ENCODE measurements at regions not wholly inside any gene's neighbourhood (a gene's known extent, or its start where the extent isn't known, plus 50 kb on each side); places are given as distances from the start of the nearest gene placed in this dataset.
"Not testable (repeated sequence)": the region's sequence is repeated elsewhere in the genome, so short reads cannot be mapped to it uniquely, and the experiment has no call there.

DNA sequence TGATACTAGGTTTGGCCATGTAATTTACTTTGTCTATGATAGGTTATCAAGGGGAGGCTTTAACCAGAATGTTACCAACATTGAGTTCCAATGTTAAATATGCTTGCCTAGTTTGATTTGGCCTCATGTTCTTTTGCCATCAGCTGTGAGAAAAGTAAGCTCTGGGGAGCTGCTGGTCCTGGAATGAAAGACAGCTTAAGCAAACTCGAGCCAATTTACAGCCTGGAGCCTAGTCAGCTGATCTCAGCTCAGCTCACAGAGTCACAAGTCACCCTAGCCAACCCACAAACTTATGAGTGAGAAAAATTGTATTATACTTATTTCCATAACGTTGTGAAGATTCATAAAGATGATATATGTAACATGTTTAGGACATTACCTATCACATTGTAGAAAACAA lies 426.7 kb downstream of the RWDD3 start:
- no peak for FAIRE-seq

GRCh38 chr1:95663530-95663929 lies 429.5 kb downstream of the RWDD3 start:
- not testable (repeated sequence) for DNase-seq (ENCODE audit: low spot score); FAIRE-seq

More for the DNA sequence above, 426.7 kb downstream of the RWDD3 start:
- DNase-seq (ENCODE audit: low spot score) = no peak

- FAIRE-seq (no peak), DNase-seq (ENCODE audit: low spot score) (no peak)
Measured at GRCh38 chr1:95668165-95668564, 434.2 kb downstream of the RWDD3 start.

- DNase-seq (ENCODE audit: low spot score); FAIRE-seq: not testable (repeated sequence)
Measured at GRCh38 chr1:95669638-95670037, 435.6 kb downstream of the RWDD3 start.

GRCh38 chr1:95671098-95671497 lies 437.1 kb downstream of the RWDD3 start:
- FAIRE-seq = no peak
- no peak for DNase-seq (ENCODE audit: low spot score)

- no peak for DNase-seq (ENCODE audit: low spot score)
- FAIRE-seq = no peak
Measured at GRCh38 chr1:95679262-95679661, 445.3 kb downstream of the RWDD3 start.

DNA sequence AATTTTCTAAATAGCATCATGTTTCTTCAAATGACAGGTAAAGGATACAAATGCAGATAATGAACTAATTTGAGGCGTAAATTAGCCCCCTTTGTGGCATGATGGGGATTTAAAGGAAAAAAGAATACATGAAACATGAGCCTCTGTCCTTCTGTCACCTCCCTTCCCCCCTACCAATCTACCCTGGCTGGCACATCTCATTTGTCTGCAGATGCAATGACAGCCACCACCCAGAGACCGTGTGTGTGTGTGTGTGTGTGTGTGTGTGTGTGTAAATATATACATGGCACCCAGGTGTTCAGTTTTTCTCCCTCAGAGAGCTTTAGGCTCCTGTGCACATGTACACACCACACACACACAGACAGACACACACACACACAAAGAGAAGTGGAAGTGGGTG lies 451.1 kb downstream of the RWDD3 start:
- FAIRE-seq (no peak), DNase-seq (ENCODE audit: low spot score) (no peak)

DNA sequence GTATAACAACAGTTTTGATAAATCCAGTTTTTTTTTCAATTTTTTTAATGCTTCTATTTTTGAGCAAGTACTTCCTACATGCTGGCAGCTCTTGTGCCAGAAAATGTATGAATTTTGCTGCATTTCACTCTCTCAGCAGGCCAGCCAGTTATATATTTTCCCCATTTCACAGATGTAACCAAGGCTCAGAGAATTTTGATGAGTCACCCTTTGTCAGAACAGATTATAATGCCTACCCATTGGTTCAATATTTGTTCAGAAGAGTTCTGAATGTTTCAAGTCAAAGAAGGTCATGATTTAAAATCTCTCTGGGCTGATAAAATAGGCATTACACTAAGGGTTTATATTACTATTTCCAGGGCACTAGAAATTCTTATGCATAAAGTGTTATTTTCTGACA lies 452.2 kb downstream of the RWDD3 start:
- no peak for FAIRE-seq

DNA sequence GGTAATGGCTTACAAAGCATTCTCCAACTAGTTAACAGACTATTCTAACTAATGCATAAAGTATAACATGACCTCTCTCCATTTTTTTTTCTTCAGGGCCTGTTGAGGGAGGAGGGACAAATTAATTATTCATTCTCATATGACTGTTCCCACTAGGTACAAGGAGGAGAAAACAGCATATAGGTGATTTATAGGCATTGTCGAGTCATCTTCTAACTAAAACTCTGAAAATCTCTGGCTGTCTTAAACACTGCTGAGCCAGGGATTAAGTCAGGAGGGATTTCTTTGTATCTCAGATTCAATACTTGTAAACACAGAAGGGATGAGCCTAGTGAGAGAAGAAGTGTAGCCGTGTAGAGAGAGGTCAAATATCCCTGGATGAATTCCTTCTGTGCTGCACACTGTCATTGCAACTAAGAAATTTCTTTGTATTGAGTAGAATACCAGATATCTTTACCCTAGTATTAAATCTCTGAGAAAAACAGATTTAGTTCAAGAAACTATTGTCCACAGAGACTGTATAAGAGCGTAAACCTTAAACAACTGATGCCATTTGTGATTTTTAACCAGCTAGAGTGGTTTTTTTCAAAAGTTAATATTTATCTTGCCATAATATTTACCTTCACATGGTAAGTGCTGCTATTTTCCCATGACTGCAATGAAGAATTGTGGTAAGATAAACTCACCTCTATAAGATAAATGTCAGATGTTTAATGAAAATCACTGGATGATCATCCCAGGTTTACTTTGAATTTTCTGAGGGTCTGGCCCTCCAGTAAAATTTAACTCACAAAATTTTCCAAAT lies 465.3 kb downstream of the RWDD3 start:
- no peak for FAIRE-seq
- no peak for DNase-seq (ENCODE audit: low spot score)

More for the DNA sequence above, 452.2 kb downstream of the RWDD3 start:
- DNase-seq (ENCODE audit: low spot score) = no peak

GRCh38 chr1:95701450-95702173 lies 467.6 kb downstream of the RWDD3 start:
- DNase-seq (ENCODE audit: low spot score) = no peak
- no peak for FAIRE-seq

- DNase-seq (ENCODE audit: low spot score) (no peak), FAIRE-seq (no peak)
Measured at GRCh38 chr1:95703046-95703445, 469.0 kb downstream of the RWDD3 start.

DNA sequence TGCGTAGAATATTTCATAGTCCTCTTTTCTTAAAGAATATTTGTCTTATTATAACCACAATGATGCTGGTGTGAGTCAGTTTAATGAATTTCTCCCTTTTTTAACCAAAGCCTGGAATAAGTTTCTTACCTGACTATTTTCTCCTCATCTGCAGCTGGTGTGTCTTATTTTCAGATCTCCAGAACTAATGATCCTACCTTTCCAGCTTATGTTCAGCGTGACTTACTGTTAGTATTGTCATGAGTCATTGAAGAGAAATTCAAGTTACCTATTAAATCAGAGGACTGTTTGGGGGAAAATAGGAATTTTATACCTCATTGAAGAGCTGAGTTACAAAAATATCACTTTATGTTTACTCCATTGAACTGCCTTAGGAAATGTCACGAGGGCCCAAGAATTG lies 482.1 kb downstream of the RWDD3 start:
- DNase-seq (ENCODE audit: low spot score) (no peak), FAIRE-seq (no peak)

GRCh38 chr1:95716550-95716949 lies 482.5 kb downstream of the RWDD3 start:
- DNase-seq (ENCODE audit: low spot score) = no peak
- FAIRE-seq = no peak

DNA sequence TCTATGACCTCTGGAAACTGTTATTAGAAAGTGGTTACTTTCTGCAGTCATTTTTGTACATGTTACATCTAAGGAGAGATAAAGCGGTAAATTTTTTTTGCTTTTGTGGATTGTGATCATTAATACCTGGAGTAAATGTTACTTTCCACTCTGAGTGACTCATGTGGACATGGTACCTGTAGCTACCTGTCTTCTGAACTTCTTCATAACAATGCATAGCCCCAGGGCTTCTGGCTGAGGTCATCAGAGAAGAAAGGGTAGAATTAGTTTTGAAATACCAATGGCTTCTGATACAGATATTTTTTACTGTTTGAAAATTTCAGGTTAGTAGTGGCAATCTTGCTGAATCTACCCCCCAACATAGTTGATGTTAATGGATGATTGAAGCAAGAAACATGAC lies 489.3 kb downstream of the RWDD3 start:
- FAIRE-seq (no peak), DNase-seq (ENCODE audit: low spot score) (no peak)

- DNase-seq (ENCODE audit: low spot score) = no peak
- FAIRE-seq = no peak
Measured at GRCh38 chr1:95728841-95729240, 494.8 kb downstream of the RWDD3 start.

- no peak for FAIRE-seq
- no peak for DNase-seq (ENCODE audit: low spot score)
Measured at GRCh38 chr1:95730986-95731385, 497.0 kb downstream of the RWDD3 start.

GRCh38 chr1:95731466-95731865 lies 497.5 kb downstream of the RWDD3 start:
- DNase-seq (ENCODE audit: low spot score) (no peak), FAIRE-seq (no peak)

GRCh38 chr1:95733031-95733430 lies 499.0 kb downstream of the RWDD3 start:
- DNase-seq (ENCODE audit: low spot score) (no peak), FAIRE-seq (no peak)

GRCh38 chr1:95733671-95734070 lies 499.7 kb downstream of the RWDD3 start:
- FAIRE-seq = no peak
- DNase-seq (ENCODE audit: low spot score) = no peak

GRCh38 chr1:95734560-95734959 lies 500.6 kb downstream of the RWDD3 start:
- FAIRE-seq = no peak
- DNase-seq (ENCODE audit: low spot score) = no peak

- DNase-seq (ENCODE audit: low spot score) (peak; percentile 84), FAIRE-seq (peak; percentile 82)
Measured at GRCh38 chr1:95742591-95743089, 508.6 kb downstream of the RWDD3 start.

GRCh38 chr1:95744731-95745130 lies 510.7 kb downstream of the RWDD3 start:
- DNase-seq (ENCODE audit: low spot score) = no peak
- FAIRE-seq = no peak

Data from RCC 7860 (cell line).